ENCODE measurements at regions not wholly inside any gene's neighbourhood (a gene's known extent, or its start where the extent isn't known, plus 50 kb on each side); places are given as distances from the start of the nearest gene placed in this dataset.

GRCh38 chrX:125782184-125782583 lies 383.9 kb downstream of the DCAF12L2 start:
- H3K4me3 ChIP-seq (ENCODE audit: control insufficient read depth, low read depth, low read length) = no peak overlapping the region
- TF ChIP-seq CTCF (conservative IDR thresholded peaks at IDR 0.05; ENCODE audit: control insufficient read depth, insufficient read depth, low read depth, low read length) = no peak
- no peak for DNase-seq (ENCODE audit: low read depth)

- DNase-seq (ENCODE audit: low read depth) = no peak
- TF ChIP-seq CTCF (conservative IDR thresholded peaks at IDR 0.05; ENCODE audit: control insufficient read depth, insufficient read depth, low read depth, low read length) = no peak
- H3K4me3 ChIP-seq (ENCODE audit: control insufficient read depth, low read depth, low read length) = no peak overlapping the region
These were observed 379.8 kb downstream of the DCAF12L2 start for GRCh38 chrX:125786316-125786715.

- no peak overlapping the region for H3K4me3 ChIP-seq (ENCODE audit: control insufficient read depth, low read depth, low read length)
- no peak for DNase-seq (ENCODE audit: low read depth)
- TF ChIP-seq CTCF (conservative IDR thresholded peaks at IDR 0.05; ENCODE audit: control insufficient read depth, insufficient read depth, low read depth, low read length) = no peak
These were observed 374.3 kb downstream of the DCAF12L2 start for GRCh38 chrX:125791787-125792186.

- no peak for TF ChIP-seq CTCF (conservative IDR thresholded peaks at IDR 0.05; ENCODE audit: control insufficient read depth, insufficient read depth, low read depth, low read length)
- H3K4me3 ChIP-seq (ENCODE audit: control insufficient read depth, low read depth, low read length) = no peak overlapping the region
- DNase-seq (ENCODE audit: low read depth) = no peak
These were observed 355.2 kb downstream of the DCAF12L2 start for GRCh38 chrX:125810856-125811255.

- no peak for DNase-seq (ENCODE audit: low read depth)
These were observed 340.0 kb downstream of the DCAF12L2 start for GRCh38 chrX:125826080-125826479.

GRCh38 chrX:125826774-125827451 lies 339.2 kb downstream of the DCAF12L2 start:
- no peak for TF ChIP-seq CTCF (conservative IDR thresholded peaks at IDR 0.05; ENCODE audit: control insufficient read depth, insufficient read depth, low read depth, low read length)
- H3K4me3 ChIP-seq (ENCODE audit: control insufficient read depth, low read depth, low read length) = no peak overlapping the region
- no peak for DNase-seq (ENCODE audit: low read depth)

More at GRCh38 chrX:125826080-125826479, 340.0 kb downstream of the DCAF12L2 start:
- H3K4me3 ChIP-seq (ENCODE audit: control insufficient read depth, low read depth, low read length) = no peak overlapping the region
- no peak for TF ChIP-seq CTCF (conservative IDR thresholded peaks at IDR 0.05; ENCODE audit: control insufficient read depth, insufficient read depth, low read depth, low read length)

GRCh38 chrX:125846271-125846670 lies 319.8 kb downstream of the DCAF12L2 start:
- no peak for TF ChIP-seq CTCF (conservative IDR thresholded peaks at IDR 0.05; ENCODE audit: control insufficient read depth, insufficient read depth, low read depth, low read length)
- DNase-seq (ENCODE audit: low read depth) = no peak
- H3K4me3 ChIP-seq (ENCODE audit: control insufficient read depth, low read depth, low read length) = no peak overlapping the region
